Common myeloid progenitor, CD34-positive (primary cell): ENCODE measurements at regions not wholly inside any gene's neighbourhood (a gene's known extent, or its start where the extent isn't known, plus 50 kb on each side); places are given as distances from the start of the nearest gene placed in this dataset.

Experiments used
- CTCF ChIA-PET: fragments of 350-600 bp; sonication (Branson Sonifier 250); formaldehyde crosslinking; loops from one replicate; lab custom pipeline; 2021; ENCODE audit warnings: antibody characterized with exemption; lab: Charles Lee
- POLR2A ChIA-PET: fragments of 350-600 bp; sonication (Branson Sonifier 250); formaldehyde crosslinking; loops from one replicate; lab custom pipeline; 2021; ENCODE audit warnings: antibody characterized with exemption; lab: Charles Lee
- DNase-seq, 3 donors: peaks; one replicate each; pipeline versions ENCODE4 v3.0.0 to v3.0.0-alpha.2; 2013
- H3K27ac ChIP-seq, 2 experiments: 1 replicate in 1 of 2; 2 replicates in 1 of 2; pipeline ENCODE4 v1.7.0; 2013; ENCODE audit warnings: inconsistent platforms in 2 of 2, low read length in 2 of 2, mild to moderate bottlenecking in 2 of 2, low read depth in 1 of 2, moderate library complexity in 1 of 2; ENCODE audit not compliant: severe bottlenecking in 2 of 2, insufficient read depth in 1 of 2, poor library complexity in 1 of 2
- H3K27me3 ChIP-seq, 5 experiments: replicated peaks in 2 of 5; 1 replicate in 3 of 5; 2 replicates in 2 of 5; pipeline versions ENCODE4 v1.6.1 to v1.7.0; 2013; ENCODE audit warnings: low read length in 4 of 5, mild to moderate bottlenecking in 2 of 5, moderate library complexity in 2 of 5, inconsistent platforms in 1 of 5; ENCODE audit not compliant: insufficient read depth in 5 of 5, control insufficient read depth in 4 of 5
- H3K36me3 ChIP-seq, 4 experiments: 1 replicate in 2 of 4; 2 replicates in 2 of 4; pipeline versions ENCODE4 v1.6.1 to v1.7.0; 2013; ENCODE audit warnings: low read length in 3 of 4, control low read depth in 1 of 4, mild to moderate bottlenecking in 1 of 4; ENCODE audit not compliant: control insufficient read depth in 4 of 4, insufficient read depth in 4 of 4
- H3K4me1 ChIP-seq, 4 experiments: 1 replicate in 3 of 4; 2 replicates in 1 of 4; pipeline versions ENCODE4 v1.6.1 to v1.7.1; 2013; ENCODE audit warnings: low read length in 3 of 4, mild to moderate bottlenecking in 3 of 4, control low read depth in 1 of 4, inconsistent platforms in 1 of 4, moderate library complexity in 1 of 4; ENCODE audit not compliant: control insufficient read depth in 4 of 4, insufficient read depth in 4 of 4; ENCODE audit errors: control extremely low read depth in 1 of 4
- H3K4me3 ChIP-seq, 7 experiments: 1 replicate in 4 of 7; 2 replicates in 3 of 7; pipeline versions ENCODE4 v1.5.1 to v1.7.0; 2013; ENCODE audit warnings: mild to moderate bottlenecking in 7 of 7, low read length in 6 of 7, moderate library complexity in 6 of 7, inconsistent platforms in 2 of 7, low read depth in 2 of 7, control low read depth in 1 of 7; ENCODE audit not compliant: insufficient read depth in 4 of 7, control insufficient read depth in 1 of 7; ENCODE audit errors: extremely low read depth in 1 of 7
- H3K9me3 ChIP-seq, 5 experiments: 1 replicate in 4 of 5; 2 replicates in 1 of 5; pipeline versions ENCODE4 v1.6.1 to v1.7.1; 2013; ENCODE audit warnings: low read length in 4 of 5, mild to moderate bottlenecking in 2 of 5, inconsistent platforms in 1 of 5, low read depth in 1 of 5, moderate library complexity in 1 of 5; ENCODE audit not compliant: control insufficient read depth in 4 of 5, insufficient read depth in 2 of 5; ENCODE audit errors: control extremely low read depth in 1 of 5
- WGBS: methylation state at CpG from one replicate; pipeline ENCODE4 v1.1.5; 2013; ENCODE audit not compliant: insufficient coverage; 5-methylcytosine and 5-hydroxymethylcytosine counted together

GRCh38 chr13:108104736-108105135 lies 110.6 kb downstream of the LIG4 start:
- ChIA-PET POLR2A (no interaction called here), CTCF (no interaction called here)
- Histone ChIP-seq H3K27ac (no peak overlapping the region), H3K36me3 (no peaks in the 10 kb centered on the region), H3K9me3 (no peaks in the 10 kb centered on the region), H3K27me3 (no peaks in the 10 kb centered on the region), H3K4me1 (no peaks in the 10 kb centered on the region), H3K4me3 (no peak overlapping the region)
- no peak for DNase-seq
- WGBS: no CpG with 5 or more reads among the region's 2 CpGs

GRCh38 chr13:108102771-108103170 lies 112.6 kb downstream of the LIG4 start:
- DNase-seq: no peak
- no peaks in the 10 kb centered on the region for H3K36me3 ChIP-seq
- no peak overlapping the region for H3K27ac ChIP-seq
- H3K9me3 ChIP-seq: no peaks in the 10 kb centered on the region
- peaks cover 0 to 2% (median 0%) of the 10 kb centered on the region in 5 experiments for H3K27me3 ChIP-seq
- 100% methylated on average over 4 of the region's 6 CpGs for WGBS
- ChIA-PET CTCF (interaction anchor here (0.9 kb wide), 1 partner anchor 44 kb away, joined by 3 read pairs; no protein-coding TSS in a partner anchor), POLR2A (no interaction called here)
- H3K4me3 ChIP-seq: no peak overlapping the region
- no peaks in the 10 kb centered on the region for H3K4me1 ChIP-seq

GRCh38 chr13:108096301-108096915 lies 118.9 kb downstream of the LIG4 start:
- Histone ChIP-seq H3K27me3 (peaks cover 0 to 2% (median 0%) of the 10 kb centered on the region in 5 experiments), H3K4me1 (no peaks in the 10 kb centered on the region), H3K36me3 (no peaks in the 10 kb centered on the region), H3K9me3 (no peaks in the 10 kb centered on the region), H3K27ac (no peak overlapping the region), H3K4me3 (no peak overlapping the region)
- POLR2A ChIA-PET: no interaction called here
- WGBS: 63% methylated on average over 3 of the region's 5 CpGs
- DNase-seq: no peak
- CTCF ChIA-PET: no interaction called here

GRCh38 chr13:108095036-108095435 lies 120.3 kb downstream of the LIG4 start:
- Histone ChIP-seq H3K4me3 (no peak overlapping the region), H3K9me3 (no peaks in the 10 kb centered on the region), H3K27me3 (peaks cover 0 to 2% (median 0%) of the 10 kb centered on the region in 5 experiments), H3K27ac (no peak overlapping the region), H3K36me3 (no peaks in the 10 kb centered on the region), H3K4me1 (no peaks in the 10 kb centered on the region)
- DNase-seq: no peak
- POLR2A ChIA-PET: no interaction called here
- CTCF ChIA-PET: no interaction called here
- 80% methylated on average over 1 of the region's 2 CpGs for WGBS

- DNase-seq: no peak
Measured at GRCh38 chr13:108093616-108094015, 121.7 kb downstream of the LIG4 start.

GRCh38 chr13:108087810-108088209 lies 127.5 kb downstream of the LIG4 start:
- Histone ChIP-seq H3K36me3 (no peaks in the 10 kb centered on the region), H3K27ac (no peak overlapping the region), H3K27me3 (no peaks in the 10 kb centered on the region), H3K4me1 (no peaks in the 10 kb centered on the region), H3K4me3 (no peak overlapping the region), H3K9me3 (no peaks in the 10 kb centered on the region)
- CTCF ChIA-PET: no interaction called here
- POLR2A ChIA-PET: no interaction called here
- DNase-seq: no peak
- WGBS: 83% methylated on average over 2 of the region's 3 CpGs

More at GRCh38 chr13:108093616-108094015, 121.7 kb downstream of the LIG4 start:
- CTCF ChIA-PET: no interaction called here
- Histone ChIP-seq H3K36me3 (no peaks in the 10 kb centered on the region), H3K9me3 (no peaks in the 10 kb centered on the region), H3K27me3 (peaks cover 0 to under 1% (median 0%) of the 10 kb centered on the region in 5 experiments), H3K27ac (no peak overlapping the region), H3K4me3 (no peak overlapping the region), H3K4me1 (no peaks in the 10 kb centered on the region)
- WGBS: no CpG with 5 or more reads among the region's 1 CpG
- POLR2A ChIA-PET: no interaction called here

GRCh38 chr13:108086678-108087077 lies 128.7 kb downstream of the LIG4 start:
- Histone ChIP-seq H3K27me3 (no peaks in the 10 kb centered on the region), H3K9me3 (no peaks in the 10 kb centered on the region), H3K36me3 (no peaks in the 10 kb centered on the region), H3K4me1 (no peaks in the 10 kb centered on the region), H3K4me3 (no peak overlapping the region), H3K27ac (no peak overlapping the region)
- ChIA-PET POLR2A (no interaction called here), CTCF (no interaction called here)
- peak in 1 of 3 donors; percentile 0 for DNase-seq
- 62% methylated on average over 2 of the region's 2 CpGs for WGBS
